Neural crest cell (in vitro differentiated cells): ENCODE measurements at regions not wholly inside any gene's neighbourhood (a gene's known extent, or its start where the extent isn't known, plus 50 kb on each side); places are given as distances from the start of the nearest gene placed in this dataset.

Source experiments
- DNase-seq: peaks from one replicate; pipeline ENCODE4 v3.0.0; 2021; ENCODE audit warnings: low read depth, mixed read lengths, low spot score
- H3K27ac Mint-ChIP-seq: one replicate; pipeline ENCODE4 v1.8.0; 2021; ENCODE audit warnings: mild to moderate bottlenecking, mixed read lengths; ENCODE audit not compliant: unreplicated experiment
- H3K27me3 Mint-ChIP-seq: 2 replicates; pipeline ENCODE4 v1.8.0; 2021; ENCODE audit warnings: low read depth, mild to moderate bottlenecking, mixed read lengths
- H3K36me3 Mint-ChIP-seq: 2 replicates; pipeline ENCODE4 v1.8.0; 2021; ENCODE audit warnings: low read depth, mild to moderate bottlenecking, mixed read lengths
- H3K4me1 Mint-ChIP-seq: 2 replicates; pipeline ENCODE4 v1.8.0; 2021; ENCODE audit warnings: mixed read lengths
- H3K4me3 Mint-ChIP-seq: one replicate; pipeline ENCODE4 v1.8.0; 2021; ENCODE audit warnings: mild to moderate bottlenecking, mixed read lengths
- H3K9me3 Mint-ChIP-seq: 2 replicates; pipeline ENCODE4 v1.8.0; 2021; ENCODE audit warnings: mixed read lengths
- CTCF ChIP-seq: fragments of 200-600 bp; sonication (generic); conservative IDR thresholded peaks from 2 replicates; pipeline ENCODE4 v1.5.0; 2021; ENCODE audit warnings: antibody characterized with exemption, mild to moderate bottlenecking

- Mint-ChIP-seq H3K27ac (no peak overlapping the region), H3K36me3 (no peaks in the 10 kb centered on the region), H3K9me3 (peaks cover 2% of the 10 kb centered on the region), H3K27me3 (no peaks in the 10 kb centered on the region), H3K4me1 (peaks cover 11% of the 10 kb centered on the region), H3K4me3 (no peak overlapping the region)
- TF ChIP-seq CTCF: no peak
- DNase-seq: no peak
Observed at GRCh38 chr5:60546207-60546606, 153.8 kb downstream of the DEPDC1B start.

DNA sequence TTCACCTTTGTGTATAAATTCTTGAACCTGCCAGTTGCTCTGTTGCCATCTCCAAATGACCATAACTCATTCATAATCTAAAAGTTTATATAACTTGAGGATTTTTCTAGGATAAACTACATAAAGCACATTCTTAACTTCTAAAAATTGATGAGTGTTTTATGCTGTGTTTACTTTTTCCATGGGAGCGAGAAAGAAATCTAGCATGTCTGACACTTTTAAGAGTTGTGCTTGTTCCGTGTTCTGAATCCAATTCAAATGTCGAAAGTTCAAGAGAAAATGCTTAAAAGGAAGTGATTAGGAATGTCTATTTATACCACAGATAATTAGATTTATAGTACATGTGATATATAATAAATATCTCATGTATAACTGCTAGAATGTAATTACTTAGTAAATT lies 154.4 kb downstream of the DEPDC1B start:
- Mint-ChIP-seq H3K36me3 (no peaks in the 10 kb centered on the region), H3K9me3 (peaks cover 2% of the 10 kb centered on the region), H3K4me3 (no peak overlapping the region), H3K27me3 (no peaks in the 10 kb centered on the region), H3K27ac (no peak overlapping the region), H3K4me1 (peaks cover 11% of the 10 kb centered on the region)
- DNase-seq: no peak
- no peak for TF ChIP-seq CTCF

- H3K4me1 Mint-ChIP-seq: peaks cover 11% of the 10 kb centered on the region
- no peak for TF ChIP-seq CTCF
- no peak overlapping the region for H3K4me3 Mint-ChIP-seq
- H3K36me3 Mint-ChIP-seq: no peaks in the 10 kb centered on the region
- no peaks in the 10 kb centered on the region for H3K9me3 Mint-ChIP-seq
- DNase-seq: no peak
- no peaks in the 10 kb centered on the region for H3K27me3 Mint-ChIP-seq
- no peak overlapping the region for H3K27ac Mint-ChIP-seq
Observed at GRCh38 chr5:60544142-60544541, 155.8 kb downstream of the DEPDC1B start.

DNA sequence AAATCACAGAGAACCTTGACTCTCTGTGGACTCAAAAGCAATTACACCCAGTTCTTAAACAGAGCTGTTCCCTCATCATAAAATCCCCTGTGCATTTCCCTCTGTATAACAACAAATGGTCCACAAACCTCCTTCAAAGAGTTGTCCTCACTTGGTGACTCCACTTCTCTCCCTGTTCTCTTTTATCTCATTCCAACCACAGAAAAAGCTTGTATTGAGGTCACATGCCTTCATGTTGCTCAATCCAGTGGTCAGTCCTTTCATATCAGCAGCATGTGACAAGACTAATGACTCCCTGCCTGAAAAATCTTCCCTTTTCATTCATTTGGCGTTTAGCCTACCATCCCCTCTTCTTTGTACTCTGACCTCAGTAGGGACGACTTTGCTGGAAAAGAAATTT lies 158.0 kb downstream of the DEPDC1B start:
- Mint-ChIP-seq H3K27ac (no peak overlapping the region), H3K27me3 (no peaks in the 10 kb centered on the region), H3K4me3 (no peak overlapping the region), H3K4me1 (peaks cover 11% of the 10 kb centered on the region), H3K36me3 (no peaks in the 10 kb centered on the region), H3K9me3 (no peaks in the 10 kb centered on the region)
- DNase-seq: no peak
- no peak for TF ChIP-seq CTCF

DNA sequence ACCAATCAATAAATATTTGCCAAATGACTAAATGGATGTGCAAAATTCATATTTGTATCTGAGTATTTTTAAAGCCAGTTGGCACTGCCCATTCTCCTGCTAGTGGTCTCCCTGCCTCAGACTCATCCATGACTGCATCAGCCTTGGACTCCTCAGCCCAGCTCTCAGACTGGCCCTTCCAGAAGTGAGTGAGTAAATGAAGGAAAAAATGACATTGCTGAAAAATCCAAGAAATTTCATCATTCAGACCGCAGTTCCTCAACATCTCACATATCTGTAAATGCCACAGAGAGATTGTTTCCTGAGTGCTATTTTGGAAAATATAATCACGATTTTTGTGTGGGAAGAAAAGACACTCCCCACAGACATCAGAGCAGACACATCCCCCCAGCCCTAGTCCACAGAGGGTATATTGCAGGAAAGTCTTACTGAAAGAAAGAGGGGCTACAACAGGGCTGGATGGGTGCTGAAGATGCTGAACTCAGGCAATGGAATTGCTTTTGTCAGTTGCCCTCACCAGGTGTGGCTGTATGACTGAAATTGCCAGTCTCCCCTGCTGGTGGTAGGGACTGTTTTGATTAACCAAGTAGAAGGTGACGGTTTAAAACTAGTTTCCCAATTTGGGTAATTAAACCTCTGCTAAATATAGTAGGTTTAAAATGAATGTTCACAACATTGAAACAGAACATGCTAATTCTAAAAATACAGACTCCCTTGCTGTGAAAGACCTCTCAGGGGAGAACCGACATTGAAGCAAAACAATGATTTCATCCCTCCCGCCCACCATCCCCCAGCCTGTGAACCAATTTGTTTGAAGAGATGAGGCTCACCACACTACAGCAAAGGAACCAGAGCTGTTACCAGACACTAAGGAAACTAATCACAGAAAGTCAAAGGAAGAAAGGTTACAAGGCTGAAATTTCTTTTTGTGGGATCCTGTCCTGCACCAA lies 158.8 kb downstream of the DEPDC1B start:
- peaks cover 11% of the 10 kb centered on the region for H3K4me1 Mint-ChIP-seq
- DNase-seq: no peak
- H3K27ac Mint-ChIP-seq: no peak overlapping the region
- no peaks in the 10 kb centered on the region for H3K36me3 Mint-ChIP-seq
- TF ChIP-seq CTCF: no peak
- no peak overlapping the region for H3K4me3 Mint-ChIP-seq
- no peaks in the 10 kb centered on the region for H3K9me3 Mint-ChIP-seq
- H3K27me3 Mint-ChIP-seq: no peaks in the 10 kb centered on the region
